ENCODE measurements at regions not wholly inside any gene's neighbourhood (a gene's known extent, or its start where the extent isn't known, plus 50 kb on each side); places are given as distances from the start of the nearest gene placed in this dataset.
A peak's percentile ranks its signal among the peaks of the same experiment; 100 is the strongest.

DNA sequence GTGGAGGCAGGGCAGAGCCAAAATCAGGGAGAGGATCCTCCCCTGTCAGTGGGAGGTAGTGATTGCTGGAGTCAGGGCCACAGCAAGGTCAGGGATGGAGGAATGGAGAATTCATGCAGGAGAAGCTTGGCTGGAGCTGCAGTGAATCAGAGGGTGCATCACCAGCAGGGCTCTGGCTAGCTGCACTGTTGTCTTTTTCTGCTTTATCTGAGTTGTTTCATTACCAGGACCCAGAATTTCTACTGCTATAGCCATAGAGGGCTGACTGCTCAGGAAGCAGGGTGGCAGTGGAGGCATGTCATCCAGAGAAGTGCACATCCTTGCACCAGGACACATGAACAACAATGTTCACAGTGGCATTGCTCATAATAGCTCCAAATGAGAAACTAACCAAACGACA lies 113.5 kb upstream of the GALNT15 start:
- TF ChIP-seq, protein P1, sequence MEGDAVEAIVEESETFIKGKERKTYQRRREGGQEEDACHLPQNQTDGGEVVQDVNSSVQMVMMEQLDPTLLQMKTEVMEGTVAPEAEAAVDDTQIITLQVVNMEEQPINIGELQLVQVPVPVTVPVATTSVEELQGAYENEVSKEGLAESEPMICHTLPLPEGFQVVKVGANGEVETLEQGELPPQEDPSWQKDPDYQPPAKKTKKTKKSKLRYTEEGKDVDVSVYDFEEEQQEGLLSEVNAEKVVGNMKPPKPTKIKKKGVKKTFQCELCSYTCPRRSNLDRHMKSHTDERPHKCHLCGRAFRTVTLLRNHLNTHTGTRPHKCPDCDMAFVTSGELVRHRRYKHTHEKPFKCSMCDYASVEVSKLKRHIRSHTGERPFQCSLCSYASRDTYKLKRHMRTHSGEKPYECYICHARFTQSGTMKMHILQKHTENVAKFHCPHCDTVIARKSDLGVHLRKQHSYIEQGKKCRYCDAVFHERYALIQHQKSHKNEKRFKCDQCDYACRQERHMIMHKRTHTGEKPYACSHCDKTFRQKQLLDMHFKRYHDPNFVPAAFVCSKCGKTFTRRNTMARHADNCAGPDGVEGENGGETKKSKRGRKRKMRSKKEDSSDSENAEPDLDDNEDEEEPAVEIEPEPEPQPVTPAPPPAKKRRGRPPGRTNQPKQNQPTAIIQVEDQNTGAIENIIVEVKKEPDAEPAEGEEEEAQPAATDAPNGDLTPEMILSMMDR (IDR thresholded peaks at IDR 0.05), result no peak
- peak in 1 of 4 donors; percentile 11 for TF ChIP-seq POLR2AphosphoS5 (IDR thresholded peaks at IDR 0.05)
